Neutrophil (primary cell): ENCODE measurements at regions not wholly inside any gene's neighbourhood (a gene's known extent, or its start where the extent isn't known, plus 50 kb on each side); places are given as distances from the start of the nearest gene placed in this dataset.
"Not testable (repeated sequence)": the region's sequence is repeated elsewhere in the genome, so short reads cannot be mapped to it uniquely, and the experiment has no call there.

Source experiments
- H3K27ac ChIP-seq: fragments of 200-600 bp; sonication (generic); 2 replicates; pipeline ENCODE4 v1.5.1; 2016; ENCODE audit warnings: mild to moderate bottlenecking, moderate library complexity
- H3K27me3 ChIP-seq: fragments of 200-600 bp; sonication (generic); 2 replicates; pipeline ENCODE4 v1.6.0; 2016; ENCODE audit warnings: mild to moderate bottlenecking
- H3K36me3 ChIP-seq: fragments of 200-600 bp; sonication (generic); 2 replicates; pipeline ENCODE4 v1.5.1; 2017
- H3K4me1 ChIP-seq, 2 experiments: fragments of 200-600 bp in 1 of 2; sonication (generic) in 1 of 2; 1 replicate in 1 of 2; 2 replicates in 1 of 2; pipeline versions ENCODE4 v1.5.1 to v1.6.1; 2013 to 2016; ENCODE audit warnings: low read depth in 1 of 2, low read length in 1 of 2, mild to moderate bottlenecking in 1 of 2, moderate library complexity in 1 of 2; ENCODE audit not compliant: control insufficient read depth in 1 of 2, insufficient read depth in 1 of 2
- H3K4me3 ChIP-seq, 2 experiments: fragments of 200-600 bp in 1 of 2; sonication (generic) in 1 of 2; 1 replicate in 1 of 2; 2 replicates in 1 of 2; pipeline ENCODE4 v1.5.1; 2013 to 2016; ENCODE audit warnings: low read depth in 1 of 2, low read length in 1 of 2, mild to moderate bottlenecking in 1 of 2, moderate library complexity in 1 of 2
- H3K9me3 ChIP-seq: fragments of 200-600 bp; sonication (generic); 2 replicates; pipeline ENCODE4 v1.5.1; 2016
- TF ChIP-seq, protein P1 (sequence below): fragments of 200-600 bp; sonication (generic); IDR thresholded peaks from 2 replicates; pipeline ENCODE4 v1.5.1; 2016; ENCODE audit warnings: antibody characterized with exemption

DNA sequence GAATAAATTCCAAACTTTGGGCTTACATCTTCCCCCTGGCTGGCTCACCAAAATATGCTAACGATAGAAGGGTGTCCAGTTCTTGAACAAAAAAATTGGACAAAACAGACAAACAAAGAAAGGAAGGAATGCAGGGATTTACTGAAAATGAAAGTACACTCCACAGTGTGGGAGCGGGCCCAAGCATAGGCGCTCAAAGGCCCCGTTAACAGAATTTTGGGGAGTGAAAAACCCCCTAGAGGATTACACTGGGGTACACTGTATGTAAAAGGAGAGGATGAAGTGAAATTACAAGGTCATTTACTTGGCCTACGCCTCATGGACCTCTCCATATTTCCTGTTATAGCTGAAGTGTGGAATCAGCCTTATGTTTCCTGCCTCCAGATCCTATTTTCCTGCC is 899.7 kb downstream of the DSC3 start:
- TF ChIP-seq, protein P1, sequence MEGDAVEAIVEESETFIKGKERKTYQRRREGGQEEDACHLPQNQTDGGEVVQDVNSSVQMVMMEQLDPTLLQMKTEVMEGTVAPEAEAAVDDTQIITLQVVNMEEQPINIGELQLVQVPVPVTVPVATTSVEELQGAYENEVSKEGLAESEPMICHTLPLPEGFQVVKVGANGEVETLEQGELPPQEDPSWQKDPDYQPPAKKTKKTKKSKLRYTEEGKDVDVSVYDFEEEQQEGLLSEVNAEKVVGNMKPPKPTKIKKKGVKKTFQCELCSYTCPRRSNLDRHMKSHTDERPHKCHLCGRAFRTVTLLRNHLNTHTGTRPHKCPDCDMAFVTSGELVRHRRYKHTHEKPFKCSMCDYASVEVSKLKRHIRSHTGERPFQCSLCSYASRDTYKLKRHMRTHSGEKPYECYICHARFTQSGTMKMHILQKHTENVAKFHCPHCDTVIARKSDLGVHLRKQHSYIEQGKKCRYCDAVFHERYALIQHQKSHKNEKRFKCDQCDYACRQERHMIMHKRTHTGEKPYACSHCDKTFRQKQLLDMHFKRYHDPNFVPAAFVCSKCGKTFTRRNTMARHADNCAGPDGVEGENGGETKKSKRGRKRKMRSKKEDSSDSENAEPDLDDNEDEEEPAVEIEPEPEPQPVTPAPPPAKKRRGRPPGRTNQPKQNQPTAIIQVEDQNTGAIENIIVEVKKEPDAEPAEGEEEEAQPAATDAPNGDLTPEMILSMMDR = no peak
- no peaks in the 10 kb centered on the region for H3K36me3 ChIP-seq
- H3K9me3 ChIP-seq = no peaks in the 10 kb centered on the region
- H3K27ac ChIP-seq = no peak overlapping the region
- no peaks in the 10 kb centered on the region for H3K4me1 ChIP-seq
- H3K4me3 ChIP-seq = no peak overlapping the region
- H3K27me3 ChIP-seq = no peaks in the 10 kb centered on the region

DNA sequence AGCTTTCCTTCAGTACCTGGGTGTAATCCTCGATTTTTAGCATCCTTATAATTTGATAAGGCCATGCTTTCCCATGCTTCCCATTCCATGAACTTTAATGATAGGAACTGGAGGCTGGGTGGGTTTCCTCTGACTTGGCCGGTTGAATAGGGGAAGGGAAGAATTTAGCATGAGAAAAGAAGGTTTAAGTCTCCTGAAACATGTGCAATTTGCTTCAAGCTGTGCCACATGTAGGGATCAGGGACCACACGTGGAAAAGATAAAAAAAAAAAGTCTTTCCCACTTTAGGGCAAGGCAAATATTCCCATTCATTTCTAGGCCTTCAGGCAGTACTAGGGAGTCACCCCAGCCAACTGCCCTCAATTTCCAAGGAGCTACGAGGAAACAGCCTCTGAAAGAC is 900.3 kb downstream of the DSC3 start:
- H3K9me3 ChIP-seq = no peaks in the 10 kb centered on the region
- H3K27me3 ChIP-seq = no peaks in the 10 kb centered on the region
- H3K27ac ChIP-seq = no peak overlapping the region
- TF ChIP-seq, protein P1 = no peak
- H3K36me3 ChIP-seq = no peaks in the 10 kb centered on the region
- no peak overlapping the region for H3K4me3 ChIP-seq
- H3K4me1 ChIP-seq = no peaks in the 10 kb centered on the region

DNA sequence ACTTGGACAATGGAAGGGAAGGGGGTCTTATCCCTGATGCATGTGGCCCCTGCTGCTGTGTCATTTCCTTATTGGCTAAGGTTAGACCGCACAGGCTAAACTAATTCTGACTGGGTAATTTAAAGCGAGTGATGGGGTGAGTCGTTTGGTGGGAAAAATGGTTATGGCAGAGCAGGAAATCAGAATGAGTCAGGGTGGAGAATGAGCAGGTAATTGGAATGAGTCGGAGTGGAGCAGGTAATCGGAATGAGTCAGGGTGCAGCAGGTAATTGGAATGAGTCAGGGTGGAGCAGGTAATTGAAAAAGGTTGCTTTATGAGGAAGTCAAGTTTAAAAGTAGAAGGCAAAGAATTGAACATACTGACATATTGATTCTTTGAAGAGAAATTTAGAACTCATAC is 901.0 kb downstream of the DSC3 start:
- not testable (repeated sequence) for H3K4me3 ChIP-seq, H3K4me1 ChIP-seq, H3K27ac ChIP-seq, H3K36me3 ChIP-seq, H3K9me3 ChIP-seq, H3K27me3 ChIP-seq

DNA sequence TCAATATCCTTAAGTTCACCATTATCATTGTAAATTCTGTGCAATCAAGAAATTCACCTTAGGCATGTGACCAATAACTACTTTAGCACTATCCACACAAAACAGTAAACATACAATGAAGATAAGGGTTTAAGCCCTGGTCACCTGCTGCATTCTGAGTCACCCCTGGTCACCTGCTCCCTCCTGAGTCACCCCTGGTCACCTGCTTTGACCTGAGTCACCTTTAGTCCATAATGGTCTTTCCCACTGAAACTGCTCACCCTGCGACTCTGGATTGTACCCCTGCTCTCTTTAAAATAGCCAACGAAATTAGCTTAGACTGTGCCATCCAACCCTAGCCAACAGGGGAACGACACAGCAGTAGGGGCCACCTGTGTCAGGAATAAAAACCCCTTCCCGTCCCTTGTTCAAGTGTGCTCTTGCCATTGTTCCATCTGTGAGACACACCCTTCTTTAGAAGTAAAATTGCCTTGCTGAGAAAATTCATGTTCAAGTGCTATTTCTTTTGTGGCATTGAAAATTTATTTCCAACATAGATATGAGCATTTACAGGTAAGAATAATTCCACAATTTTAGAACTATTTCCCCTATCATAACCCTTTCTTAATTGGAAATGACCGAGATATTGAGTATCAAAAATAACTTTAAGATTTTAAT is 902.8 kb downstream of the DSC3 start:
- Histone ChIP-seq H3K9me3 (no peaks in the 10 kb centered on the region), H3K4me1 (no peaks in the 10 kb centered on the region), H3K27ac (no peak overlapping the region), H3K4me3 (no peak overlapping the region), H3K36me3 (no peaks in the 10 kb centered on the region), H3K27me3 (no peaks in the 10 kb centered on the region)
- TF ChIP-seq, protein P1 = no peak

DNA sequence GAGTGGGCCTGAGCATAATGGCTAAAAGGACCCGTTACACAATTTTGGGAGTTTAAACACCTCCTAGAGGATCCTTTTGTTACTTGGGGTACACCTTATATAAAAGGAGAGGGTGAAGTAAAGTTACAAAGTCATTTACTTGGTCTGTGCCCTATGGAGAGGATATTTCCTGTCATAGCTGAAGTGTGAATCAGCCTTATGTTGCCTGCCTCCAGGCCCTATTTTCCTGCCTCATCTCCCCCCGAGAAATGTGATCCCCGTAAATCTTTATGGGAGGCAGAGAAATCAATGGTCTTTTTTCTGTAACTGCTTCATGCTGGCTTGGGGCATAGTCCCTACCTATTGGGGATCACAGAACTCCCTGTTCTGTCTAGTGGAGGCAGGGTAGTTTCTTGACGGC is 906.6 kb downstream of the DSC3 start:
- Histone ChIP-seq H3K4me1 (no peaks in the 10 kb centered on the region), H3K27me3 (no peaks in the 10 kb centered on the region), H3K9me3 (no peaks in the 10 kb centered on the region), H3K36me3 (no peaks in the 10 kb centered on the region), H3K4me3 (no peak overlapping the region), H3K27ac (no peak overlapping the region)
- TF ChIP-seq, protein P1 = no peak

DNA sequence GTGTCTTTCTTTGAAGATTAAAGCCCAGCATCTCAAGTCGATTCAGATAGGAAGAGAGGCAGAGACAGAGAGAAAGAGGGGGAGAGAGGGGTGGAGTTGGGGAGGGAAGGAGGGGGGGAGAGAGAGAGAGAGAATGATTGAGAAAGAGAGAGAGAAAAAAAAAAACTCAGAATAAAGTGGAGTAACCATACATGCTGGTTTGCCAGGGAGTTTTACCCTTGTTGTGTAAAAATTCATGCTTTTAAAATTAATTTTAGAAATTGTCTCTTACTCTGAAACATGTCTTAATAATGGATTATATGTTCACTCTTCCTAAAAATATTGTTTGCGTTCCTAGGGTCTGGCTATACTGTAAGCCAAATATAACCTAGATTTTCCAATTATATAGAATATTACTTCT is 908.5 kb downstream of the DSC3 start:
- Histone ChIP-seq H3K4me1 (no peaks in the 10 kb centered on the region), H3K9me3 (no peaks in the 10 kb centered on the region), H3K4me3 (no peak overlapping the region), H3K27ac (no peak overlapping the region), H3K27me3 (no peaks in the 10 kb centered on the region), H3K36me3 (no peaks in the 10 kb centered on the region)
- TF ChIP-seq, protein P1 = no peak
